ENCODE measurements at regions not wholly inside any gene's neighbourhood (a gene's known extent, or its start where the extent isn't known, plus 50 kb on each side); places are given as distances from the start of the nearest gene placed in this dataset.

DNA sequence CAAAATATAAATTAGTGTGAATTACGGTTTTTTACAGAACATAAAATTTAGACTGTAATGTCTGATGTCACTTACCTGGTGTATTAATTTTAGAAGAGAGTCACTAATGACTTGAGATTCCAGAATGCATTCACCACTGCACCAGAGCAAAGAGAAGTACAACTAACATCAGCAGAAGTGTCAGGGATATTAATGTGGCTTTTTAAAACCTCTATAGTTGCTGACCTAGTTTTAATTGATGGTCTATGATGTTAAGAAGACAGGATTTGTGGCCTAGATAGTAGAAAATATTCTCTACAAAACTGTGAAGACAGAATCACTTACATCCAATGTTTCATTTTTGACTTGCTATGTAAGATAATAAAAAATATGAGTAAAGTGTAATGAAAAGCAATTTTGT lies 1181.6 kb downstream of the RAPGEF2 start:
- no peak for TF ChIP-seq EZH2 (IDR thresholded peaks at IDR 0.05)
- TF ChIP-seq POLR2AphosphoS5 (IDR thresholded peaks at IDR 0.05; ENCODE audit: borderline replicate concordance, low read depth, low read length): no peak
